Activated T-cell treated with anti-CD3 and anti-CD28 coated beads, Interleukin-2, amount 50 U/mL, for 4 hours (primary cell): ENCODE measurements at regions not wholly inside any gene's neighbourhood (a gene's known extent, or its start where the extent isn't known, plus 50 kb on each side); places are given as distances from the start of the nearest gene placed in this dataset.

Experiments
- ATAC-seq, 2 donors: fragments of 200-7000 bp; cut with Tn5 transposase; one replicate each; pipeline ENCODE4 v1.10.0; 2021
- DNase-seq: peaks from one replicate; pipeline ENCODE4 v3.0.0-alpha.2; 2020
- H3K27me3 Mint-ChIP-seq: one replicate; pipeline ENCODE4 v1.8.0; 2021; ENCODE audit warnings: low read depth, mixed read lengths
- H3K36me3 Mint-ChIP-seq: one replicate; pipeline ENCODE4 v1.8.0; 2022; ENCODE audit warnings: mixed read lengths; ENCODE audit not compliant: insufficient read depth
- H3K4me1 Mint-ChIP-seq: one replicate; pipeline ENCODE4 v1.8.0; 2021; ENCODE audit warnings: low read depth, mixed read lengths
- H3K4me3 Mint-ChIP-seq: one replicate; pipeline ENCODE4 v1.8.0; 2021; ENCODE audit warnings: mild to moderate bottlenecking, moderate library complexity, mixed read lengths
- H3K9me3 Mint-ChIP-seq: one replicate; pipeline ENCODE4 v1.8.0; 2021; ENCODE audit warnings: mixed read lengths

DNA sequence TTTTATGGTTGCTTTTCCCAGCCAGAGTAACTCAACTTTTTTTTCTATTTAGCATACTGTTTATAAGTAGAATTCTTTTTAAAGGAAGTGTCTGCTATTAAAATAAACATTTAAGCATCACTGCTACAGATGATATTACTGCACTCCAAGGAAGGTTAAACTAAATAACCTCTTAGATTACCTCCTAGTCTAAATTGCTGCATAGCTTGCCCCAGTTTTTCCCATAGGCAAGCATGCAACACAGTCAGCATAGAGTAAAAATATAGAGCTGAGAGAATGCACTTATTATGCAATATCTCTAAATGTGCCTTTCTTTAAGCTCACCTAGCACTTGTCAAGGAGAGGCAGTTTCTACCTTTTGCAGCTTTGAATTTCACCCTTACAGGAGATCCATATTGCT, 1392.4 kb upstream of the CELF2 start:
- Mint-ChIP-seq H3K27me3 (no peaks in the 10 kb centered on the region), H3K4me1 (no peaks in the 10 kb centered on the region), H3K9me3 (peaks cover 4% of the 10 kb centered on the region), H3K4me3 (no peak overlapping the region), H3K36me3 (no peaks in the 10 kb centered on the region)
- DNase-seq (no peak), ATAC-seq (no peak)

DNA sequence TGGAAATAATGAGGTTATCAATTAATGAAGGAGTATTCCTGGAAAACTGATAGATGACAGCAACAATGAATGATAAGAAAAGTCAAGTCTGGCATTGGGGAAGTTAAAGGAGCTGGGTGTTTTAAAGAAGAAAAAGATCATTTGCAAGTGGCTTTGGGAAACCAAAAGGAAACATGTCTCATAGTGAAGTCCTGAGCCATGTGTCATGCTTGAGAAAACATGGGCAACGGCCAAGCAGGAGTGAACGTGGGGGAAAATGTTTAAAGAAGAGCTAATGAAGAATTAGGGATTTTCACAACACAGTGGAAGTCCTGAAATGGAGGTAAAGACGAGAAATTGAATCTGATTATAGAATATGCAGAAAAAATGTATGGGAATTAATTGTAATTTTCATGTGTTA, 1383.2 kb upstream of the CELF2 start:
- H3K36me3 Mint-ChIP-seq, result no peaks in the 10 kb centered on the region
- peaks cover 3% of the 10 kb centered on the region for H3K9me3 Mint-ChIP-seq
- no peak overlapping the region for H3K4me3 Mint-ChIP-seq
- H3K27me3 Mint-ChIP-seq, result no peaks in the 10 kb centered on the region
- DNase-seq, result no peak
- no peaks in the 10 kb centered on the region for H3K4me1 Mint-ChIP-seq
- no peak for ATAC-seq

DNA sequence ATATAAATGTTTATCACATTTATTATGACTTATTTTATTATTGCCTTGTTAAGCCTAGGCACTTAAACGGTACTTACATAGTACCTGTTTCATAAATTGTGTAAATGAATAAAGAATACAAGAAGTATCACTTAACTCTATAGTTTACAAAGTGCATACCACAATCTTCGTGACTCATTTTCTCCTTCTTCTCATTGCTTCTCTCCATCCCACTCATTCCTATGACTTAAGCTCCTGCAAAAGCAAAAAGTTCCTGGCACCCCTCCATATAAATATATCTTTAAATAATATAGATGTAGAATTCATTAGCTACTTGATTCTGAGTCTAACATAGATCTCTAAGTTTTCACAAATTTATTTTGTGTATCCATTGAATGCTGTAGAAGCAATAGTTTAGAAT, 1382.0 kb upstream of the CELF2 start:
- H3K4me1 Mint-ChIP-seq, result no peaks in the 10 kb centered on the region

GRCh38 chr10:9636216-9636615, 1381.5 kb upstream of the CELF2 start:
- H3K9me3 Mint-ChIP-seq, result no peaks in the 10 kb centered on the region
- H3K36me3 Mint-ChIP-seq, result no peaks in the 10 kb centered on the region
- no peak overlapping the region for H3K4me3 Mint-ChIP-seq
- no peaks in the 10 kb centered on the region for H3K4me1 Mint-ChIP-seq
- no peak for DNase-seq
- H3K27me3 Mint-ChIP-seq, result no peaks in the 10 kb centered on the region
- no peak for ATAC-seq

More for the DNA sequence above, 1382.0 kb upstream of the CELF2 start:
- H3K9me3 Mint-ChIP-seq, result peaks cover 2% of the 10 kb centered on the region
- H3K36me3 Mint-ChIP-seq, result no peaks in the 10 kb centered on the region
- H3K4me3 Mint-ChIP-seq, result no peak overlapping the region
- DNase-seq, result no peak
- ATAC-seq, result no peak
- no peaks in the 10 kb centered on the region for H3K27me3 Mint-ChIP-seq

- no peaks in the 10 kb centered on the region for H3K27me3 Mint-ChIP-seq
- no peak for ATAC-seq
- peaks cover 17% of the 10 kb centered on the region for H3K9me3 Mint-ChIP-seq
- no peaks in the 10 kb centered on the region for H3K36me3 Mint-ChIP-seq
- DNase-seq, result no peak
- no peak overlapping the region for H3K4me3 Mint-ChIP-seq
- no peaks in the 10 kb centered on the region for H3K4me1 Mint-ChIP-seq
Measured at GRCh38 chr10:9643782-9644181, 1373.9 kb upstream of the CELF2 start.

GRCh38 chr10:9645404-9645803, 1372.3 kb upstream of the CELF2 start:
- Mint-ChIP-seq H3K27me3 (no peaks in the 10 kb centered on the region), H3K4me3 (no peak overlapping the region), H3K36me3 (no peaks in the 10 kb centered on the region), H3K9me3 (peaks cover 17% of the 10 kb centered on the region), H3K4me1 (no peaks in the 10 kb centered on the region)
- ATAC-seq (no peak), DNase-seq (no peak)

- Mint-ChIP-seq H3K4me1 (no peaks in the 10 kb centered on the region), H3K36me3 (no peaks in the 10 kb centered on the region), H3K9me3 (peaks cover 17% of the 10 kb centered on the region), H3K4me3 (no peak overlapping the region), H3K27me3 (no peaks in the 10 kb centered on the region)
- ATAC-seq (no peak), DNase-seq (no peak)
Measured at GRCh38 chr10:9645928-9646600, 1371.6 kb upstream of the CELF2 start.

DNA sequence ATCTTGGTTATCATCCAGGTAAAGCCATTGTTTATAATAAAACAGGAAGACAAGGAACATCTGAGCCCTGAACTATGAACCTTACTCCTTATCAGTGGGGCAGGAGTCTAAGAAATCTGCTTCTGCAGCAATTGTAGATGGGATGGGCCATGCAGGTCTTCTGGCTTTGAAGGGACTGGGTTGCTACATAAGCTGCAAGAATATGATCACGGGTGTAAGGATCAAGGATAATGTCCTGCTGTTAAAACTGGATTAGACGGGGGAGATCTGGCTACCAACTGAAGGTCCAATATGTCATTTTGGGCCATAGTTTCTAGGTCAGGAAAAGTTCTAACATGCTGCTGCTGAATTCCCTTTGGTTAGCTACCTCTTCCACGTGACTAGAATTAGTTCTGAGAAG, 1363.4 kb upstream of the CELF2 start:
- ATAC-seq (no peak), DNase-seq (no peak)
- Mint-ChIP-seq H3K4me3 (no peak overlapping the region), H3K27me3 (peaks cover 2% of the 10 kb centered on the region), H3K36me3 (no peaks in the 10 kb centered on the region), H3K9me3 (peaks cover 9% of the 10 kb centered on the region), H3K4me1 (no peaks in the 10 kb centered on the region)

DNA sequence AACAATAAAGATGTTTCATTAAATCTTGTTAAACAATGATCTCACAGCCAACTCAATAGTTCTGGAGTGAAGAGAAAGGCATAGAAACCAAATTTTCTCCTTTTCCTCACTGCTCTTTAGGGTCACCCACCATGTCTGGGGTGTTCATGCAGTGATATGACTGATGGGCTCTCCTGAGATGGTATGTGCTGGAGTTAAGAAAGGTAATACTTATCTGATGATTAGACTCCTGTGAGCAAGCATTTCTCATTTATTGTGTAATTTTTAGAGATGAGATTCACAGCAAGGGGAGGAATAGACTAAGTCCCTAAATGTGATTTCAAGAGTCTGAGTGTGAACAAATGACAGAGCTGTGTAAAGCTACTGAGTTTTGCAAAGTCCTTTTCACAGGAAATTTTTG, 1361.3 kb upstream of the CELF2 start:
- no peaks in the 10 kb centered on the region for H3K4me1 Mint-ChIP-seq
- no peaks in the 10 kb centered on the region for H3K36me3 Mint-ChIP-seq
- no peak overlapping the region for H3K4me3 Mint-ChIP-seq
- no peak for ATAC-seq
- DNase-seq, result no peak
- H3K27me3 Mint-ChIP-seq, result peaks cover 2% of the 10 kb centered on the region
- peaks cover 9% of the 10 kb centered on the region for H3K9me3 Mint-ChIP-seq

DNA sequence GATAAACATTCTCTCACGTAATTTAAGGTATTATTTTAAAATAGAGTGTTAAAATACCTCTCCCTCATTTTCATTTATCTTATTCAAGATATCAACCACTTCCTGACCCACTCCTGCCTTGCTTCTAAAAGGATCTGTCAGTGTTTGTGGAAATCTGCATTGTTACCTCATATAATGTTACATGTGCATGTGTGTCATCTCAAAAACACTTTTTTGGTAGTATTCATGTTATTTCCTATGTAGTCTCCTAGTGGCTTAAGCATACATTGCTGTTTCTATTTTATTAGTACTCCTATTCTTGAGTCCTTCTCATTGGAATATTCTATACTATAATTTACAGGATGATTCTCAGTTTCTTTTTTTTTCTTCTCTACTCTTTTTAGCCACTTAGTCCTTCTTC, 1360.7 kb upstream of the CELF2 start:
- peaks cover 9% of the 10 kb centered on the region for H3K9me3 Mint-ChIP-seq
- no peak overlapping the region for H3K4me3 Mint-ChIP-seq
- DNase-seq (no peak), ATAC-seq (no peak)
- H3K36me3 Mint-ChIP-seq, result no peaks in the 10 kb centered on the region
- H3K4me1 Mint-ChIP-seq, result no peaks in the 10 kb centered on the region
- H3K27me3 Mint-ChIP-seq, result peaks cover 2% of the 10 kb centered on the region

GRCh38 chr10:9657530-9657929, 1360.1 kb upstream of the CELF2 start:
- ATAC-seq, result no peak
- Mint-ChIP-seq H3K27me3 (peaks cover 2% of the 10 kb centered on the region), H3K9me3 (peaks cover 9% of the 10 kb centered on the region), H3K4me1 (no peaks in the 10 kb centered on the region), H3K4me3 (no peak overlapping the region), H3K36me3 (no peaks in the 10 kb centered on the region)
- DNase-seq, result no peak

GRCh38 chr10:9668411-9668810, 1349.3 kb upstream of the CELF2 start:
- Mint-ChIP-seq H3K27me3 (no peaks in the 10 kb centered on the region), H3K4me1 (no peaks in the 10 kb centered on the region), H3K9me3 (peaks cover 3% of the 10 kb centered on the region), H3K4me3 (no peak overlapping the region), H3K36me3 (no peaks in the 10 kb centered on the region)
- ATAC-seq (no peak), DNase-seq (no peak)

- Mint-ChIP-seq H3K4me3 (no peak overlapping the region), H3K4me1 (no peaks in the 10 kb centered on the region), H3K9me3 (no peaks in the 10 kb centered on the region), H3K27me3 (no peaks in the 10 kb centered on the region), H3K36me3 (no peaks in the 10 kb centered on the region)
- no peak for DNase-seq
- no peak for ATAC-seq
Measured at GRCh38 chr10:9670911-9671310, 1346.8 kb upstream of the CELF2 start.

- DNase-seq (no peak), ATAC-seq (no peak)
- Mint-ChIP-seq H3K27me3 (no peaks in the 10 kb centered on the region), H3K4me1 (no peaks in the 10 kb centered on the region), H3K36me3 (no peaks in the 10 kb centered on the region), H3K9me3 (no peaks in the 10 kb centered on the region), H3K4me3 (no peak overlapping the region)
Measured at GRCh38 chr10:9681655-9682054, 1336.0 kb upstream of the CELF2 start.

- H3K9me3 Mint-ChIP-seq, result no peaks in the 10 kb centered on the region
- no peaks in the 10 kb centered on the region for H3K27me3 Mint-ChIP-seq
- no peaks in the 10 kb centered on the region for H3K4me1 Mint-ChIP-seq
- no peak overlapping the region for H3K4me3 Mint-ChIP-seq
- no peaks in the 10 kb centered on the region for H3K36me3 Mint-ChIP-seq
- ATAC-seq (no peak), DNase-seq (no peak)
Measured at GRCh38 chr10:9682802-9683201, 1334.9 kb upstream of the CELF2 start.

DNA sequence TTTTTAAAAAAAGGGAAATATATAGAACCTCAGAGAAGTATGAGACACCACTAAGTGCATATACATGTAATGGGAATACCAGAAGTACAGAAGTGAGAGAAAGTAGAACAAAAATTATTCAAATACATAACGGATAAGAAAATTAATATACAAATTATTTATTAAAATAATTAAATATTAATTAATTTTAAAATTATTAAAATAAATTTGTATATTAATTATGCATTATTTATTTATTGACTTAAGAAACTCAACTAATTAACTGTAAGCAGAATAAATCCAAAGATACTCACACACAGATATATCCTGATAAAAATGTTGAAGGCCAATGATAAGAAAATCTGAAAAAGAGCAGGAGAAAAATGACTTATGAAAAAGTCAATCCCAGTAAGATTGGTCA, 1333.5 kb upstream of the CELF2 start:
- no peak for DNase-seq
- H3K4me1 Mint-ChIP-seq, result no peaks in the 10 kb centered on the region
- H3K9me3 Mint-ChIP-seq, result no peaks in the 10 kb centered on the region
- H3K27me3 Mint-ChIP-seq, result no peaks in the 10 kb centered on the region
- no peaks in the 10 kb centered on the region for H3K36me3 Mint-ChIP-seq
- no peak for ATAC-seq
- H3K4me3 Mint-ChIP-seq, result no peak overlapping the region
